Astrocyte of the spinal cord (primary cell): ENCODE measurements at regions not wholly inside any gene's neighbourhood (a gene's known extent, or its start where the extent isn't known, plus 50 kb on each side); places are given as distances from the start of the nearest gene placed in this dataset.

Experiments used
- DNase-seq: peaks from one replicate; pipeline ENCODE4 v3.0.0; 2011; ENCODE audit warnings: low read depth, low spot score
- H3K4me3 ChIP-seq: 2 replicates; pipeline ENCODE4 v1.5.1; 2011; ENCODE audit warnings: low read depth, mild to moderate bottlenecking, low read length, moderate library complexity
- in situ Hi-C: cut with HindIII; loops from 2 replicates; pipeline ENCODE4 v1.10.0; 2017; ENCODE audit warnings: low sequenced_read_pairs
- TF ChIP-seq, protein P1 (sequence below): IDR thresholded peaks from 2 replicates; pipeline ENCODE4 v1.5.1; 2012; ENCODE audit warnings: low read depth, mild to moderate bottlenecking, low read length, inconsistent platforms

DNA sequence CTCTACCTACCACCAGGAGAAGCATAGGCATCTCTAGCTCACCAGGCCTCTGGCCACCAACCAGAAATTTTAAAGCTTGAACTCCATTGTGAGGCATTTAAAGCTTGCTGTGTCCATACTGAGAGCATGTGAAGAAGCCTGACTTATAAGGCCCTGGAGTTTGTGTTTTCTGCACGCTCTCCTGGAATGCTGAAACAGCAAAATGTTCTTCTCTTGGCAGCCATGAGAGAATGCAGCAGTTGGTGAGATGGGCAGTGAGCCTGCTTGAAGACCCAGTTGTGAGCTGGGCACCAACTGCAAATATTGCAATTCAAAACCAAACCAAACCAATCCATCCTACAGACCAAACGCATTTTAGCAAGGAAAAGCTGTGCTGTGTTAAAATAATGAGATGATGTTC, 170.0 kb upstream of the IVNS1ABP start:
- no peak overlapping the region for H3K4me3 ChIP-seq
- no peak for DNase-seq
- in situ Hi-C loops: no loop called here
- TF ChIP-seq, protein P1, sequence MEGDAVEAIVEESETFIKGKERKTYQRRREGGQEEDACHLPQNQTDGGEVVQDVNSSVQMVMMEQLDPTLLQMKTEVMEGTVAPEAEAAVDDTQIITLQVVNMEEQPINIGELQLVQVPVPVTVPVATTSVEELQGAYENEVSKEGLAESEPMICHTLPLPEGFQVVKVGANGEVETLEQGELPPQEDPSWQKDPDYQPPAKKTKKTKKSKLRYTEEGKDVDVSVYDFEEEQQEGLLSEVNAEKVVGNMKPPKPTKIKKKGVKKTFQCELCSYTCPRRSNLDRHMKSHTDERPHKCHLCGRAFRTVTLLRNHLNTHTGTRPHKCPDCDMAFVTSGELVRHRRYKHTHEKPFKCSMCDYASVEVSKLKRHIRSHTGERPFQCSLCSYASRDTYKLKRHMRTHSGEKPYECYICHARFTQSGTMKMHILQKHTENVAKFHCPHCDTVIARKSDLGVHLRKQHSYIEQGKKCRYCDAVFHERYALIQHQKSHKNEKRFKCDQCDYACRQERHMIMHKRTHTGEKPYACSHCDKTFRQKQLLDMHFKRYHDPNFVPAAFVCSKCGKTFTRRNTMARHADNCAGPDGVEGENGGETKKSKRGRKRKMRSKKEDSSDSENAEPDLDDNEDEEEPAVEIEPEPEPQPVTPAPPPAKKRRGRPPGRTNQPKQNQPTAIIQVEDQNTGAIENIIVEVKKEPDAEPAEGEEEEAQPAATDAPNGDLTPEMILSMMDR: no peak

DNA sequence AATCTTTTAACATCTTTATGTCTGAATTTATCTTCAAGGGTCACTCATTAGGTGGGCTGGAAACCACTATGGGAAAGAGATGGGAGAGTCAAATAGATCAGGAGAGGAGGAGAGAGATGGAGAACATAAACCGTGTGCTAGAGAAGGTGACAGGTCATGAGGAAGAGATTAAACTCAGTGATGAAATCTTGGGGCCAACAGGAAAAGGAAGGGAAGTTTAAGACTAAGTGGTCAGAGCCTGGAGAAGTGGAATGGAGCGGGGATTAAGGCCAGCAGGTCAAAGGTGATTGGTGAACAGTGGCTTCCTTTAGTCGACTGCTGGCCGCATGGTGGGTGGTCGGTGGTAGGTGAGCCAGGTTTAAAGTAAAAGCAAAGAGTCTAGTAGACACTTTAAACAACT, 169.3 kb upstream of the IVNS1ABP start:
- in situ Hi-C loops: no loop called here
- TF ChIP-seq, protein P1: no peak
- no peak overlapping the region for H3K4me3 ChIP-seq
- no peak for DNase-seq

DNA sequence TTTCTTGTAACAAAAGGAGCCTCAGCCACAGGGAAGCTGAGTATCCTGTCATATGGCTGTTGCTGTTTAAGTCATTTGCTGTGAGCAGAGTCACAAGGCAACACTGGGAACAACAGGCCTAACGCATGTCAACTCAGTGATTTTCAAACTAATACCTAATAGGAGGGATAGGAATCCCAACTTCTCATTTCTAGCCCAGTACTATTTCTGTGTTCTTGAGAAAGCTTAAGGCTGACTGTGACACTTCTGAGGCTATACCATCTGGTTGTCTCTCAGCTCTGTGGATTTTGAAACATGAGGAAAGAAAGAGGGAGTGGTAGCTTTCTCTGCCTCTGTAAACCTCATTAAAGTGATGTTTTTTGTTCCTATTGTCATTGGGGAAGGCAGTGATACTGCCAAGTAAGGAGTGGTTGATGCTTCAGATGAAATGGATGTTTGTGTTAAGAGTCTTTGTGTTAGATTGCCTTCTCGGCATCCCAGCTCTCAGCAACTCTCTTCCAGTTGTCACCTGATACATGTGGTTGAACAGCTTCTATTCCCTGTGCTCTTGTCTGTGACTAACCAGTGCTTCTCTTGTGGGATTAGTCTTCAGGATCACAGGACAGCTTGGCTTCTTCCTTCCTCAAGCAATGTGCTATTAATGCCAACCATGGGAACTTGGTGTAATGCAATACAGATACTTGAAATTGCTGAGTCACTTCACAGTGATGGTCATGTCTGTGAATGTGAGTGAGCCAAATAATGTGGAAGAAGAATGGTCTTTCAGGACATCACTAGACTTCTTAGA, 166.8 kb upstream of the IVNS1ABP start:
- in situ Hi-C loops: no loop called here
- DNase-seq: peak; percentile 86
- no peak overlapping the region for H3K4me3 ChIP-seq
- TF ChIP-seq, protein P1: no peak

DNA sequence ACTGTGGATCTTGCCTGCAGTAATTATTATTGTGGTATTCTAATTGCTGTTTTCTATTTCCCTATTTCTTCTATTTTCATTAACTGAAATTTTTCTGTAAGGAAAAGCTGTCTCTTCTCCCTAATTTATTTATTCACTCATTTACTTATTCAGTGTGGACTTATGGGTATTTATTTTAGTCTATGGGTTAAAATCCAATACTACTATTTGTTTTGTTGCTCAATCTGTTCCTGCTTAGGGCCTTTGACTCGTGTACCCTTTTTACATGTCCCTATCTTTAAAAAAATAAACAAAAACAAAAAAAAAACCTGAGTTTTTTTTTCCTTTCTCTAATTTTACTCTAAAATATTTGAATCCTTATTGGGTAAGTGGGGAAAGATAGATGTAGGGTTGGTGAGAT, 166.2 kb upstream of the IVNS1ABP start:
- H3K4me3 ChIP-seq: no peak overlapping the region
- DNase-seq: no peak
- in situ Hi-C loops: no loop called here
- TF ChIP-seq, protein P1: no peak

DNA sequence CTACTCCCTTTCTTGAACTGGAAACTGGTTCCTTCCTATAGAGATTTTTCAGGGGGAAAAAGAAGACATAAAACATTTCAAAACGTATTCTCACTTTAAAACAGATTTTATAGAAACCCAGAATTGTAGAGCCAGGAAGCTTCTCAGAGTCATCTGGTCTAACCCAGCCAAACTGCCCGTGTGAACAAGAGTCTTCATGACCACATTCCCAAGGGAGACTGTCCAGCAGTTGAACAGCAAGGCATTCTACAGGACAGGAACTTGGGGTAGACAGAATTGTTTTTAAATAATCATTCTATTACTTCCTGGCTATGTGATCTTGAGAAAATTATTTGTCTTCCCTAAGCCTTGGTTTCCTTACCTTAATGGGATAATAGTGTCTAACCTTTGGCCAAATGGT, 163.5 kb upstream of the IVNS1ABP start:
- TF ChIP-seq, protein P1: no peak
- in situ Hi-C loops: no loop called here
- DNase-seq: no peak
- H3K4me3 ChIP-seq: no peak overlapping the region

DNA sequence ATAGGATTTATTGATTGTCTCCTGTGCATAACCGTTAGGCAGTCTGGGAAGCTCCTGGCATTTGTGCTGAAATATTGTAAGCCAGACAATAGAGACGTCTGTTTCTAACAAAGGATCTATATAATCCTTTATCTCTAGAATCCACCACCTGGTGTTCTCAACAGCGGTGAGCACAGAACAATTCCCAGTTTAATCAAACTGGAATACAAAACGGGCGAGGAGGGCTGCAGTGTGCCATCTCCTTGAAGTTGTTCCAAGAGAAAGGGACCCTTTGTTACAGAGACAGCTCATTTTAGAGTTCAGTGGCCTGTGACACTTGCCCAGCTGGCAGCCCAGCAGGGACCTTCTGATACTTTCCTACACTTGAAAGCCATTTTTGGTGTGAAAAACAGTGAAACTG, 162.8 kb upstream of the IVNS1ABP start:
- in situ Hi-C loops: no loop called here
- TF ChIP-seq, protein P1: no peak
- no peak overlapping the region for H3K4me3 ChIP-seq
- no peak for DNase-seq
